Right atrium auricular region (tissue), 2 donors: ENCODE measurements at regions not wholly inside any gene's neighbourhood (a gene's known extent, or its start where the extent isn't known, plus 50 kb on each side); places are given as distances from the start of the nearest gene placed in this dataset.

ENCODE experiments used
- DNase-seq: peaks from one replicate; pipeline ENCODE4 v3.0.0-alpha.2; 2019; ENCODE audit warnings: low spot score
- H3K27ac ChIP-seq, 2 donors: fragments of 200-600 bp; sonication (generic); 1 replicate in 1 of 2; 2 replicates in 1 of 2; pipeline ENCODE4 v1.5.1; 2016 to 2019
- H3K27me3 ChIP-seq, 2 donors: fragments of 200-600 bp; sonication (generic); one replicate each; pipeline versions ENCODE4 v1.5.1 to v1.6.0; 2017 to 2019
- H3K36me3 ChIP-seq: fragments of 200-600 bp; sonication (generic); one replicate; pipeline ENCODE4 v1.5.1; 2016
- H3K4me1 ChIP-seq, 2 donors: fragments of 200-600 bp; sonication (generic); one replicate each; pipeline versions ENCODE4 v1.5.1 to v1.6.0; 2017 to 2019
- H3K4me3 ChIP-seq, 2 donors: fragments of 200-600 bp; sonication (generic); 1 replicate in 1 of 2; 2 replicates in 1 of 2; pipeline ENCODE4 v1.5.1; 2017 to 2019; ENCODE audit warnings: mild to moderate bottlenecking in 1 of 2, moderate library complexity in 1 of 2
- H3K9me3 ChIP-seq, 2 donors: fragments of 200-600 bp; sonication (generic); one replicate each; pipeline ENCODE4 v1.5.1; 2019
- TF ChIP-seq, protein P1 (sequence below), 2 donors: fragments of 200-600 bp; sonication (generic); IDR thresholded peaks; one replicate each; pipeline ENCODE4 v1.5.1; 2019; ENCODE audit warnings: antibody characterized with exemption in 2 of 2

GRCh38 chr15:38853608-38854007 lies 289.0 kb upstream of the RASGRP1 start:
- H3K4me3 ChIP-seq: no peak overlapping the region

GRCh38 chr15:38854506-38854905 lies 289.9 kb upstream of the RASGRP1 start:
- Histone ChIP-seq H3K27me3 (no peaks in the 10 kb centered on the region), H3K27ac (no peak overlapping the region), H3K4me3 (no peak overlapping the region), H3K36me3 (no peaks in the 10 kb centered on the region), H3K4me1 (no peaks in the 10 kb centered on the region), H3K9me3 (no peaks in the 10 kb centered on the region)
- no peak for DNase-seq
- TF ChIP-seq, protein P1, sequence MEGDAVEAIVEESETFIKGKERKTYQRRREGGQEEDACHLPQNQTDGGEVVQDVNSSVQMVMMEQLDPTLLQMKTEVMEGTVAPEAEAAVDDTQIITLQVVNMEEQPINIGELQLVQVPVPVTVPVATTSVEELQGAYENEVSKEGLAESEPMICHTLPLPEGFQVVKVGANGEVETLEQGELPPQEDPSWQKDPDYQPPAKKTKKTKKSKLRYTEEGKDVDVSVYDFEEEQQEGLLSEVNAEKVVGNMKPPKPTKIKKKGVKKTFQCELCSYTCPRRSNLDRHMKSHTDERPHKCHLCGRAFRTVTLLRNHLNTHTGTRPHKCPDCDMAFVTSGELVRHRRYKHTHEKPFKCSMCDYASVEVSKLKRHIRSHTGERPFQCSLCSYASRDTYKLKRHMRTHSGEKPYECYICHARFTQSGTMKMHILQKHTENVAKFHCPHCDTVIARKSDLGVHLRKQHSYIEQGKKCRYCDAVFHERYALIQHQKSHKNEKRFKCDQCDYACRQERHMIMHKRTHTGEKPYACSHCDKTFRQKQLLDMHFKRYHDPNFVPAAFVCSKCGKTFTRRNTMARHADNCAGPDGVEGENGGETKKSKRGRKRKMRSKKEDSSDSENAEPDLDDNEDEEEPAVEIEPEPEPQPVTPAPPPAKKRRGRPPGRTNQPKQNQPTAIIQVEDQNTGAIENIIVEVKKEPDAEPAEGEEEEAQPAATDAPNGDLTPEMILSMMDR (IDR thresholded peaks at IDR 0.05): no peak

More at GRCh38 chr15:38853608-38854007, 289.0 kb upstream of the RASGRP1 start:
- Histone ChIP-seq H3K27ac (no peak overlapping the region), H3K36me3 (no peaks in the 10 kb centered on the region), H3K4me1 (no peaks in the 10 kb centered on the region), H3K27me3 (no peaks in the 10 kb centered on the region), H3K9me3 (no peaks in the 10 kb centered on the region)
- DNase-seq: no peak
- TF ChIP-seq, protein P1 (IDR thresholded peaks at IDR 0.05): peak in 1 of 2 donors; percentile 26

DNA sequence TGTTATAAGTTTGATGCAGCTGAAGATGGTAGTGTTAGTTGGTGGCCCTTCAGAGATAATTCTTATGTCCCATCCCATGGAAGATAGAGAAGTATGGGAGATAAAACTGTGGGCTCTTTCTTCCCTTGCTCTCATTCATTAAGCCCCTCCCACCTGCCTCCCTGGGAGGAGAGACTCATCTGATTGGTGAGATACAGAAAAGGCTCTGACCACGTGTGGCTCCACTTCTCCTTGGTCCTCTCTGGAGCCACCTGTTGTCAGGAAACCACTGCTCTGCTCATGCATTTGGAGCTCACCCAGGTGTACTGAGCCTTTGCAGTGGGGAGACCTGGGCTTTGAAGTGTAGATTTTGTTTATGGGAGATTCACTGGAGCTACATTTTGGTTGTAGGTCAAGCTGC lies 293.2 kb upstream of the RASGRP1 start:
- no peak overlapping the region for H3K4me3 ChIP-seq
- H3K4me1 ChIP-seq: no peaks in the 10 kb centered on the region
- DNase-seq: no peak
- H3K9me3 ChIP-seq: no peaks in the 10 kb centered on the region
- H3K36me3 ChIP-seq: no peaks in the 10 kb centered on the region
- H3K27me3 ChIP-seq: no peaks in the 10 kb centered on the region
- TF ChIP-seq, protein P1 (IDR thresholded peaks at IDR 0.05): no peak
- H3K27ac ChIP-seq: no peak overlapping the region

DNA sequence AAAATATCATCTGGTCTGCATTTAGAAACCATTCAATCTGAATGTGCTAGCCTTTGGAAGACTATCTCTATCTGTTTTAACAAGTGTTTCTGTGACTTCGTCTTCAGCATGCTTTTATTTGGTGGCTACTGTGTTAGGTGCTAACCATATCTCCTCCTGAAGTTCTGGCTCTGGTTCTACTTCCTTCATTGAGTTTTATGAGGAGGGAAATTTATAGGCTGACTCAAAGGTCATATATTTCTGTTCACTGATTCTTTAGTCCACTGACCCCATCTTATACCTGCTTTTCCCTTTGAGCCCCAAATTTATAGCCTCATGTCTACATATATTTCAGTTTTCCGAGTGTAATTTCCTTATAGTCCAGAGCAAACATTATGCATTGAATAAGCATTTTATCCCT lies 295.0 kb upstream of the RASGRP1 start:
- Histone ChIP-seq H3K4me3 (no peak overlapping the region), H3K36me3 (no peaks in the 10 kb centered on the region), H3K27ac (no peak overlapping the region), H3K9me3 (no peaks in the 10 kb centered on the region), H3K27me3 (no peaks in the 10 kb centered on the region), H3K4me1 (peaks cover 0 to 5% of the 10 kb centered on the region in 2 donors)
- TF ChIP-seq, protein P1 (IDR thresholded peaks at IDR 0.05): no peak
- no peak for DNase-seq

DNA sequence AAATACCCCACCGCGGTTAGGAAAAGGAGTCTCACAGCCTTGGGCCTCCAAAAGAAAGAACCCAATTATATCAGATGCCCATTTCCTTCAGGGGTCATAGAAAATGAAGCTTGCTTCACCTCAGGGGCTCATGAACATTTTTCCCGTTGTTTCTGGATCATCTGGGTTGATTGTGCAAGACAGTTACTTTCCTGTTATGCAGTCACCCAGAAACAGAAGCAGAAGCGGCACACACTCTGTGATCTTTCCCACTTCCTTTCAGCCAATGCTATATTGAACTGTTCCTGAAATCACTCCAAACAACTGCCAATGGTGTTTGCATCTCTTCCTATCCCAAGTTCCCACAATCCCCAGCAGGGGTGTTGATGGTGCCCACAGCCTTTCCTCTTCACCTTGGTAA lies 295.6 kb upstream of the RASGRP1 start:
- TF ChIP-seq, protein P1 (IDR thresholded peaks at IDR 0.05): no peak
- H3K36me3 ChIP-seq: no peaks in the 10 kb centered on the region
- no peak for DNase-seq
- peaks cover 0 to 5% of the 10 kb centered on the region in 2 donors for H3K4me1 ChIP-seq
- H3K27me3 ChIP-seq: no peaks in the 10 kb centered on the region
- H3K4me3 ChIP-seq: no peak overlapping the region
- no peaks in the 10 kb centered on the region for H3K9me3 ChIP-seq
- H3K27ac ChIP-seq: no peak overlapping the region

DNA sequence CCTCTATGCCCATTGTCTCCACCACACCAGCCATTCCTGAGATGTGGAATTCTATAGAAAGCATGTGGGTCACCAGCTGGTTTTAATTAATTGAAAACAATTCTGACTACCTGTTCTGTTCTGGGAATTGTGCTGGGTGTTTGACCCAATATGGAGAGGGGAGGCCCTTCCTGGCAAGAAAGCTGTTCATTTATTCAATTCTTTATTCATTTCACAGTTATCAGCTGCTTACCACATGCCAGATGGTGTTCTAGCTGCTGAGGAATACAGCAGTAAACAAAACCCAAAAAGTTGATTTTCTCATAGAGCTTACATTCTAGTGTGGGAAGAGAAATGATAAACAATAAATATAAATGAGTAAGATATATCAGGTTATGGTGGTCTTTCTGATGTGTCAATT lies 296.1 kb upstream of the RASGRP1 start:
- H3K36me3 ChIP-seq: no peaks in the 10 kb centered on the region
- TF ChIP-seq, protein P1 (IDR thresholded peaks at IDR 0.05): no peak
- DNase-seq: no peak
- H3K4me3 ChIP-seq: no peak overlapping the region
- H3K9me3 ChIP-seq: no peaks in the 10 kb centered on the region
- H3K4me1 ChIP-seq: peaks cover 0 to 5% of the 10 kb centered on the region in 2 donors
- no peaks in the 10 kb centered on the region for H3K27me3 ChIP-seq
- H3K27ac ChIP-seq: no peak overlapping the region
